ENCODE measurements at regions not wholly inside any gene's neighbourhood (a gene's known extent, or its start where the extent isn't known, plus 50 kb on each side); places are given as distances from the start of the nearest gene placed in this dataset.

GRCh38 chr13:47638627-47639026 is 362.4 kb downstream of the SUCLA2 start:
- TF ChIP-seq CTCF (conservative IDR thresholded peaks at IDR 0.05) = no peak
- no peak for TF ChIP-seq ZFX (IDR thresholded peaks at IDR 0.05)

Measured in C4-2B (cell line).